B cell (primary cell): ENCODE measurements at regions not wholly inside any gene's neighbourhood (a gene's known extent, or its start where the extent isn't known, plus 50 kb on each side); places are given as distances from the start of the nearest gene placed in this dataset.

Experiments used
- ATAC-seq: fragments of 200-7000 bp; cut with Tn5 transposase; one replicate; pipeline ENCODE4 v1.10.0; 2021; ENCODE audit warnings: low read depth, mild to moderate bottlenecking, moderate number of reproducible peaks, moderate library complexity
- CTCF ChIA-PET: fragments of 350-600 bp; sonication (Branson Sonifier 250); formaldehyde crosslinking; loops from one replicate; lab custom pipeline; 2021; ENCODE audit warnings: antibody characterized with exemption, inconsistent platforms; lab: Charles Lee
- POLR2A ChIA-PET: fragments of 350-600 bp; sonication (Branson Sonifier 250); formaldehyde crosslinking; loops from one replicate; lab custom pipeline; 2021; ENCODE audit warnings: antibody characterized with exemption; lab: Charles Lee
- DNase-seq: peaks from one replicate; pipeline ENCODE4 v3.0.0; 2013
- H2AFZ ChIP-seq: 2 replicates; pipeline ENCODE4 v1.6.1; 2012; ENCODE audit warnings: mild to moderate bottlenecking, low read depth, low read length; ENCODE audit not compliant: insufficient read depth, poor library complexity, severe bottlenecking
- H3K27ac ChIP-seq, 2 donors: 1 replicate in 1 of 2; 2 replicates in 1 of 2; pipeline ENCODE4 v1.5.1; 2012 to 2013; ENCODE audit warnings: low read length in 2 of 2, mild to moderate bottlenecking in 2 of 2, moderate library complexity in 1 of 2
- H3K27me3 ChIP-seq, 4 experiments: fragments of 200-600 bp in 1 of 4; sonication (generic) in 1 of 4; replicated peaks in 1 of 4; 1 replicate in 2 of 4; 2 replicates in 2 of 4; pipeline versions ENCODE4 v1.6.1 to v1.7.0; 2013 to 2016; ENCODE audit warnings: low read length in 3 of 4, mild to moderate bottlenecking in 2 of 4, mixed read lengths in 1 of 4, moderate library complexity in 1 of 4; ENCODE audit not compliant: insufficient read depth in 4 of 4, control insufficient read depth in 3 of 4; ENCODE audit errors: control extremely low read depth in 1 of 4
- H3K36me3 ChIP-seq, 2 experiments: replicated peaks in 1 of 2; 1 replicate in 1 of 2; 2 replicates in 1 of 2; pipeline versions ENCODE4 v1.6.1 to v1.7.1; 2013; ENCODE audit warnings: low read length in 1 of 2; ENCODE audit not compliant: insufficient read depth in 2 of 2, control insufficient read depth in 1 of 2; ENCODE audit errors: control extremely low read depth in 1 of 2, extremely low read depth in 1 of 2
- H3K4me1 ChIP-seq, 2 donors: fragments of 200-600 bp in 1 of 2; sonication (generic) in 1 of 2; 1 replicate in 1 of 2; 2 replicates in 1 of 2; pipeline versions ENCODE4 v1.5.1 to v1.6.1; 2013 to 2017; ENCODE audit warnings: low read length in 2 of 2; ENCODE audit not compliant: control insufficient read depth in 2 of 2, insufficient read depth in 2 of 2
- H3K4me2 ChIP-seq: replicated peaks from 2 replicates; pipeline ENCODE3; 2012; ENCODE audit warnings: mild to moderate bottlenecking, low read depth, low read length; ENCODE audit not compliant: poor library complexity, severe bottlenecking
- H3K4me3 ChIP-seq, 5 experiments: fragments of 200-600 bp in 1 of 5; sonication (generic) in 1 of 5; 1 replicate in 3 of 5; 2 replicates in 2 of 5; pipeline versions ENCODE4 v1.5.1 to v1.7.0; 2011 to 2016; ENCODE audit warnings: low read length in 4 of 5, mild to moderate bottlenecking in 4 of 5, low read depth in 2 of 5, control low read depth in 1 of 5, moderate library complexity in 1 of 5; ENCODE audit not compliant: insufficient read depth in 1 of 5; ENCODE audit errors: control extremely low read depth in 1 of 5, extremely low read depth in 1 of 5
- H3K79me2 ChIP-seq: fragments of 200-600 bp; sonication (generic); one replicate; pipeline ENCODE4 v1.6.0; 2016; ENCODE audit warnings: low read length; ENCODE audit not compliant: control insufficient read depth, insufficient read depth
- H3K9ac ChIP-seq: fragments of 200-600 bp; sonication (generic); 2 replicates; pipeline ENCODE4 v1.6.1; 2017; ENCODE audit warnings: mild to moderate bottlenecking, low read length, moderate library complexity
- H3K9me3 ChIP-seq, 3 donors: one replicate each; pipeline versions ENCODE4 v1.6.1 to v1.7.1; 2013; ENCODE audit warnings: low read length in 2 of 3; ENCODE audit not compliant: control insufficient read depth in 2 of 3, insufficient read depth in 1 of 3; ENCODE audit errors: control extremely low read depth in 1 of 3
- H4K20me1 ChIP-seq: 2 replicates; pipeline ENCODE4 v1.6.0; 2012; ENCODE audit warnings: mild to moderate bottlenecking, low read length; ENCODE audit not compliant: insufficient read depth, control insufficient read depth, poor library complexity, severe bottlenecking
- H3K27ac Mint-ChIP-seq: one replicate; pipeline ENCODE4 v1.8.0; 2021; ENCODE audit warnings: mixed read lengths
- H3K27me3 Mint-ChIP-seq: one replicate; pipeline ENCODE4 v1.8.0; 2021; ENCODE audit warnings: mixed read lengths
- H3K4me1 Mint-ChIP-seq: one replicate; pipeline ENCODE4 v1.8.0; 2021; ENCODE audit warnings: mixed read lengths
- H3K4me3 Mint-ChIP-seq: one replicate; pipeline ENCODE4 v1.8.0; 2021; ENCODE audit warnings: mixed read lengths
- H3K9me3 Mint-ChIP-seq: one replicate; pipeline ENCODE4 v1.8.0; 2022; ENCODE audit warnings: mixed read lengths; ENCODE audit not compliant: insufficient read depth
- CTCF ChIP-seq: fragments of 200-600 bp; IDR thresholded peaks from one replicate; pipeline ENCODE4 v1.8.0; 2022; ENCODE audit warnings: antibody characterized with exemption, mild to moderate bottlenecking
- EZH2 ChIP-seq: IDR thresholded peaks from 2 replicates; pipeline ENCODE4 v1.6.1; 2012; ENCODE audit warnings: borderline replicate concordance, low read depth, mild to moderate bottlenecking, moderate library complexity, low read length; ENCODE audit not compliant: insufficient read depth, poor library complexity, severe bottlenecking
- WGBS: methylation state at CpG from one replicate; pipeline ENCODE4 v1.1.5; 2013; ENCODE audit warnings: missing lambda C conversion rate; ENCODE audit not compliant: insufficient coverage; 5-methylcytosine and 5-hydroxymethylcytosine counted together
- intact Hi-C: fragments of 100-400 bp; cut with micrococcal nuclease; formaldehyde crosslinking; loops from one replicate; pipeline ENCODE4 v1.10.0; 2022

DNA sequence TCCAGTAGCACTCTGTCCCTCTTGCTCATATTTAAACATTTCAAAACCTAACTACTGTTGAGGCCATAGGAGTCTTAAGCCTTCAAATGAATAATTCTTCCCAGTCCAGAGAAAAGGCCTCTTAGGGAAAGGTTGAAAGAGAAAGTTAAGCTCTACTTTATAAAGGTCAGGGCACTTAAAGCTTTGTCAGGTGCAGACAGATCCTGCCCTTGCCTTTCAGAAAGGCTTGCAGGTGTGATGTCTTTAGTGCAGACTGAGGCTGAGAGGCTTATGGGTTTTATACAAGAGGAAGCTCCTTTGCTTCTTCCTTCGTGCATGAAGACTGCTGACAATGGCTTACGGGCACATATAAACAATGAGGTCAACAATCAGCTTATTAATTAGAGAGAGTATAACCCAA, 105.0 kb upstream of the LINC00305 start:
- Mint-ChIP-seq H3K4me3 (no peak overlapping the region), H3K9me3 (no peaks in the 10 kb centered on the region), H3K27ac (no peak overlapping the region), H3K4me1 (no peaks in the 10 kb centered on the region), H3K27me3 (no peaks in the 10 kb centered on the region)
- POLR2A ChIA-PET: no interaction called here
- ATAC-seq: no peak
- Histone ChIP-seq H3K4me2 (no peak overlapping the region), H3K27me3 (no peaks in the 10 kb centered on the region), H3K4me1 (no peaks in the 10 kb centered on the region), H3K9ac (no peak overlapping the region), H4K20me1 (no peaks in the 10 kb centered on the region), H3K4me3 (no peak overlapping the region), H3K79me2 (no peaks in the 10 kb centered on the region), H2AFZ (no peak overlapping the region), H3K27ac (no peak overlapping the region), H3K36me3 (no peaks in the 10 kb centered on the region), H3K9me3 (peaks cover 0 to 2% (median 0%) of the 10 kb centered on the region in 3 donors)
- intact Hi-C loops: no loop called here
- no peak for DNase-seq
- TF ChIP-seq CTCF: no peak
- TF ChIP-seq EZH2: no peak
- WGBS: no CpG with 5 or more reads among the region's 2 CpGs
- CTCF ChIA-PET: no interaction called here

- Histone ChIP-seq H3K4me2 (no peak overlapping the region), H3K36me3 (no peaks in the 10 kb centered on the region), H3K27me3 (no peaks in the 10 kb centered on the region), H3K9me3 (peaks cover 0 to 2% (median 0%) of the 10 kb centered on the region in 3 donors), H2AFZ (no peak overlapping the region), H4K20me1 (no peaks in the 10 kb centered on the region), H3K4me1 (no peaks in the 10 kb centered on the region), H3K4me3 (no peak overlapping the region), H3K79me2 (no peaks in the 10 kb centered on the region), H3K9ac (no peak overlapping the region), H3K27ac (no peak overlapping the region)
- ATAC-seq (no peak), DNase-seq (no peak)
- WGBS: no CpG with 5 or more reads among the region's 4 CpGs
- H3K9me3 Mint-ChIP-seq: no peaks in the 10 kb centered on the region
- no peak for TF ChIP-seq EZH2
- no peak for TF ChIP-seq CTCF
- no peak overlapping the region for H3K27ac Mint-ChIP-seq
- intact Hi-C loops: no loop called here
- CTCF ChIA-PET: no interaction called here
- H3K27me3 Mint-ChIP-seq: no peaks in the 10 kb centered on the region
- H3K4me3 Mint-ChIP-seq: no peak overlapping the region
- POLR2A ChIA-PET: no interaction called here
- H3K4me1 Mint-ChIP-seq: no peaks in the 10 kb centered on the region
Observed at GRCh38 chr18:64253222-64253621, 104.3 kb upstream of the LINC00305 start.
